ENCODE measurements at regions not wholly inside any gene's neighbourhood (a gene's known extent, or its start where the extent isn't known, plus 50 kb on each side); places are given as distances from the start of the nearest gene placed in this dataset.

- TF ChIP-seq FOSL1 (IDR thresholded peaks at IDR 0.05; ENCODE audit: insufficient read depth, low read depth, low read length) (no peak), JUND (IDR thresholded peaks at IDR 0.05; ENCODE audit: low read length) (no peak), ATF2 (IDR thresholded peaks at IDR 0.05; ENCODE audit: low read length) (no peak), POLR2A (IDR thresholded peaks at IDR 0.05; ENCODE audit: control extremely low read depth in 1 of 2, low read depth in 2 of 2, low read length in 2 of 2) (no peak)
- TF ChIP-seq, protein P1, sequence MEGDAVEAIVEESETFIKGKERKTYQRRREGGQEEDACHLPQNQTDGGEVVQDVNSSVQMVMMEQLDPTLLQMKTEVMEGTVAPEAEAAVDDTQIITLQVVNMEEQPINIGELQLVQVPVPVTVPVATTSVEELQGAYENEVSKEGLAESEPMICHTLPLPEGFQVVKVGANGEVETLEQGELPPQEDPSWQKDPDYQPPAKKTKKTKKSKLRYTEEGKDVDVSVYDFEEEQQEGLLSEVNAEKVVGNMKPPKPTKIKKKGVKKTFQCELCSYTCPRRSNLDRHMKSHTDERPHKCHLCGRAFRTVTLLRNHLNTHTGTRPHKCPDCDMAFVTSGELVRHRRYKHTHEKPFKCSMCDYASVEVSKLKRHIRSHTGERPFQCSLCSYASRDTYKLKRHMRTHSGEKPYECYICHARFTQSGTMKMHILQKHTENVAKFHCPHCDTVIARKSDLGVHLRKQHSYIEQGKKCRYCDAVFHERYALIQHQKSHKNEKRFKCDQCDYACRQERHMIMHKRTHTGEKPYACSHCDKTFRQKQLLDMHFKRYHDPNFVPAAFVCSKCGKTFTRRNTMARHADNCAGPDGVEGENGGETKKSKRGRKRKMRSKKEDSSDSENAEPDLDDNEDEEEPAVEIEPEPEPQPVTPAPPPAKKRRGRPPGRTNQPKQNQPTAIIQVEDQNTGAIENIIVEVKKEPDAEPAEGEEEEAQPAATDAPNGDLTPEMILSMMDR (IDR thresholded peaks at IDR 0.05; ENCODE audit: control extremely low read depth in 1 of 3, insufficient read depth in 1 of 3, low read depth in 1 of 3, low read length in 3 of 3): no peak
Measured at GRCh38 chr1:36537190-36537768, 54.6 kb upstream of the CSF3R start.

All from H1 (cell line).